GM23338 (cell line): ENCODE measurements at regions not wholly inside any gene's neighbourhood (a gene's known extent, or its start where the extent isn't known, plus 50 kb on each side); places are given as distances from the start of the nearest gene placed in this dataset.
"Not testable (repeated sequence)": the region's sequence is repeated elsewhere in the genome, so short reads cannot be mapped to it uniquely, and the experiment has no call there.

Experiments
- ATAC-seq: fragments of 200-7000 bp; cut with Tn5 transposase; 3 replicates; pipeline ENCODE4 v1.9.1; 2020
- DNase-seq: peaks from one replicate; pipeline ENCODE4 v3.0.0-alpha.2; 2015; ENCODE audit warnings: low spot score
- H2AFZ ChIP-seq: fragments of 200-600 bp; sonication (generic); 2 replicates; pipeline ENCODE4 v1.8.0; 2016; ENCODE audit warnings: antibody characterized with exemption, mild to moderate bottlenecking, moderate library complexity
- H3F3A ChIP-seq: fragments of 200-600 bp; sonication (generic); replicated peaks from 2 replicates; pipeline ENCODE4 v1.8.0; 2017; ENCODE audit warnings: antibody characterized with exemption, mixed run types, low read depth
- H3K27ac ChIP-seq: fragments of 200-600 bp; sonication (generic); 2 replicates; pipeline ENCODE4 v1.6.1; 2016; ENCODE audit warnings: low read depth
- H3K27me3 ChIP-seq: fragments of 200-600 bp; sonication (generic); 2 replicates; pipeline ENCODE4 v1.8.0; 2016; ENCODE audit warnings: mild to moderate bottlenecking, mixed run types, moderate library complexity; ENCODE audit not compliant: insufficient read depth
- H3K36me3 ChIP-seq: fragments of 200-600 bp; sonication (generic); 2 replicates; pipeline ENCODE4 v1.8.0; 2016; ENCODE audit warnings: mild to moderate bottlenecking; ENCODE audit not compliant: insufficient read depth
- H3K4me1 ChIP-seq: fragments of 200-600 bp; sonication (generic); 2 replicates; pipeline ENCODE4 v1.8.0; 2016; ENCODE audit warnings: mild to moderate bottlenecking, moderate library complexity; ENCODE audit not compliant: insufficient read depth
- H3K4me2 ChIP-seq: fragments of 200-600 bp; sonication (generic); 2 replicates; pipeline ENCODE4 v1.7.1; 2017; ENCODE audit warnings: mixed run types
- H3K4me3 ChIP-seq: fragments of 200-600 bp; sonication (generic); 2 replicates; pipeline ENCODE4 v1.6.1; 2016; ENCODE audit warnings: mixed run types
- H3K79me2 ChIP-seq: fragments of 200-600 bp; sonication (generic); replicated peaks from 2 replicates; pipeline ENCODE4 v1.8.0; 2017; ENCODE audit warnings: mild to moderate bottlenecking; ENCODE audit not compliant: insufficient read depth
- H3K9me2 ChIP-seq: fragments of 200-600 bp; sonication (generic); 2 replicates; pipeline ENCODE4 v1.8.0; 2017; ENCODE audit not compliant: insufficient read depth
- H4K20me1 ChIP-seq: fragments of 200-600 bp; sonication (generic); replicated peaks from 2 replicates; pipeline ENCODE4 v1.8.0; 2017; ENCODE audit warnings: mild to moderate bottlenecking; ENCODE audit not compliant: insufficient read depth
- H3K27ac Mint-ChIP-seq: 2 replicates; pipeline ENCODE4 v1.8.0; 2020; ENCODE audit warnings: inconsistent platforms, mild to moderate bottlenecking, moderate library complexity, mixed read lengths
- H3K27me3 Mint-ChIP-seq: 3 replicates; pipeline ENCODE4 v1.8.0; 2022; ENCODE audit warnings: low read depth, mild to moderate bottlenecking, moderate library complexity, mixed read lengths, inconsistent platforms; ENCODE audit not compliant: insufficient read depth, poor library complexity
- H3K36me3 Mint-ChIP-seq: 3 replicates; pipeline ENCODE4 v1.8.0; 2021; ENCODE audit warnings: low read depth, mild to moderate bottlenecking, inconsistent platforms, moderate library complexity, mixed read lengths
- H3K4me1 Mint-ChIP-seq: 3 replicates; pipeline ENCODE4 v1.8.0; 2020; ENCODE audit warnings: mild to moderate bottlenecking, inconsistent platforms, mixed read lengths
- H3K4me3 Mint-ChIP-seq: 3 replicates; pipeline ENCODE4 v1.8.0; 2021; ENCODE audit warnings: moderate library complexity, mild to moderate bottlenecking, inconsistent platforms, mixed read lengths
- H3K9me3 Mint-ChIP-seq: 3 replicates; pipeline ENCODE4 v1.8.0; 2020; ENCODE audit warnings: moderate library complexity, mild to moderate bottlenecking, inconsistent platforms, mixed read lengths
- CREB1 ChIP-seq: fragments of 250-450 bp; sonication (Bioruptor Pico); IDR thresholded peaks from 2 replicates; pipeline ENCODE4 v1.5.0; 2020; ENCODE audit warnings: low read depth, mild to moderate bottlenecking, moderate library complexity
- ETS1 ChIP-seq: IDR thresholded peaks from 2 replicates; pipeline ENCODE4 v1.6.1; 2016; ENCODE audit warnings: antibody characterized with exemption
- NANOG ChIP-seq: IDR thresholded peaks from 2 replicates; pipeline ENCODE4 v1.6.1; 2016; ENCODE audit warnings: antibody characterized with exemption, borderline replicate concordance
- POLR2AphosphoS5 ChIP-seq: IDR thresholded peaks from 2 replicates; pipeline ENCODE4 v1.6.1; 2016; ENCODE audit warnings: antibody characterized with exemption, low read depth
- STAT1 ChIP-seq: IDR thresholded peaks from one replicate; pipeline ENCODE4 v1.6.1; 2016; ENCODE audit warnings: antibody characterized with exemption; ENCODE audit not compliant: unreplicated experiment
- ZNF114 ChIP-seq: fragments of 250-450 bp; sonication (Bioruptor Pico); IDR thresholded peaks from 2 replicates; pipeline ENCODE4 v1.5.0; 2020; ENCODE audit warnings: mild to moderate bottlenecking, moderate library complexity
- TF ChIP-seq, protein P1 (sequence below): fragments of 250-450 bp; sonication (Bioruptor Pico); IDR thresholded peaks from 2 replicates; pipeline ENCODE4 v1.5.0; 2020; ENCODE audit warnings: mild to moderate bottlenecking, moderate library complexity
- TF ChIP-seq, protein P2 (sequence below): IDR thresholded peaks from one replicate; pipeline ENCODE4 v1.6.1; 2018; ENCODE audit warnings: antibody characterized with exemption; ENCODE audit not compliant: unreplicated experiment
- TF ChIP-seq, protein P3 (sequence below), 2 experiments: fragments of 200-600 bp in 1 of 2; sonication (generic) in 1 of 2; conservative IDR thresholded peaks; 2 replicates each; pipeline versions ENCODE4 v1.5.1 to v1.6.1; 2016 to 2017; ENCODE audit warnings: antibody characterized with exemption in 2 of 2, low read depth in 2 of 2, mild to moderate bottlenecking in 2 of 2, moderate library complexity in 1 of 2

DNA sequence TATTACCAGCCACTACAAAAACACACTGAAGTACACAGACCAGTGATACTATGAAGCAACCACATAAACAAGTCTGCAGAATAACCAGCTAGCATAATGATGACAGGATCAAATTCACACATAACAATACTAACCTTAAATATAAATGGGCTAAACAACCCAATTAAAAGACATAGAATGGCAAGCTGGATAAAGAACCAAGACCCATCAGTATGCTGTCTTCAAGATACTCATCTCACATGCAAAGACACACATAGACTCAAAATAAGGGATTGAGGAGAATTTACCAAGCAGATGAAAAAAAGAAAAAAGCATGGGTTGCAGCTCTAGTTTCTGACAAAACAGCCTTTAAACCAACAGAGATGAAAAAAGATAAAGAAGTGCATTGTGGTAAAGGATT is 184.4 kb upstream of the ADAMTS3 start:
- not testable (repeated sequence) for H3K4me1 Mint-ChIP-seq, H3K36me3 Mint-ChIP-seq, H3F3A ChIP-seq, H3K79me2 ChIP-seq, H3K4me1 ChIP-seq, H3K9me2 ChIP-seq, H3K27ac Mint-ChIP-seq, H3K27me3 ChIP-seq, H4K20me1 ChIP-seq, H3K36me3 ChIP-seq, H3K27me3 Mint-ChIP-seq, H3K4me3 ChIP-seq, H3K4me3 Mint-ChIP-seq, H2AFZ ChIP-seq, ATAC-seq, H3K27ac ChIP-seq, DNase-seq, H3K4me2 ChIP-seq
- peaks cover 40% of the 10 kb centered on the region for H3K9me3 Mint-ChIP-seq

DNA sequence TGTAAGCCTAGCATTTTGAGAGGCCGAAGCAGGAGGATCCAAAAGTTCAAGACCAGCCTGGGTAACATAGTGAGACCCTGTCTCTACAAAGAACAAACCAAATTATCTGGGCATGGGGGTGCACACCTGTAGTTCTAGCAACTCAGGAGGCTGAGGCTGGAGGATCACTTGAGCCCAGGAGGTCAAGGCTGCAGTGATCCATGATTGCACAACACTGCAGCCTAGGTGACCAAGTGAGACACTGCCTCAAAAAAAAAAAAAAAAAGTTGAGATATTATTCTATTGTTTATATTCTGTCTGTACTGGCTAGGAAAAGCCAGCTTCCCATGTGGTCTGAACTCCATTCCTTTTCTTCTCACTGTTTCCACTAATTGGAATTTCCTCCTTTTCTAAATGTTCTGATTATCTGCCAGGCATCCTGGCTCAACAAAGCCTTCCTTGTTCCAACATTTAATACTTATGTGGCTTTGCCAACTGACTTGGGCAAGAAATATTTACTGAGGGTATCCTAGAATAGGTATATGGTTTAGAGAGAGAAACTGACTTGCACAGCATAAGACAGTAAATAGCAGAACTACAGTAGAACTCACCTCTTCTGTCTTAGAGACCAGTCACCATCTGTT is 175.2 kb upstream of the ADAMTS3 start:
- Mint-ChIP-seq H3K9me3 (peaks cover 7% of the 10 kb centered on the region; the same call in 1 of the 3 replicates), H3K36me3 (no peaks in the 10 kb centered on the region), H3K4me1 (no peaks in the 10 kb centered on the region), H3K27ac (no peak overlapping the region), H3K27me3 (no peaks in the 10 kb centered on the region), H3K4me3 (no peak overlapping the region)
- H3K4me2 ChIP-seq: no peak overlapping the region
- DNase-seq (no peak), ATAC-seq (no peak)
- no peaks in the 10 kb centered on the region for H4K20me1 ChIP-seq
- H3K27ac ChIP-seq: no peak overlapping the region
- no peaks in the 10 kb centered on the region for H3F3A ChIP-seq
- no peak overlapping the region for H3K4me3 ChIP-seq
- H3K9me2 ChIP-seq: peaks cover 5% of the 10 kb centered on the region; the same call in 1 of the 2 replicates
- no peak overlapping the region for H2AFZ ChIP-seq
- no peaks in the 10 kb centered on the region for H3K27me3 ChIP-seq
- H3K36me3 ChIP-seq: no peaks in the 10 kb centered on the region; the same call in 1 of the 2 replicates
- no peaks in the 10 kb centered on the region for H3K79me2 ChIP-seq
- H3K4me1 ChIP-seq: no peaks in the 10 kb centered on the region
- no peak for TF ChIP-seq ETS1
- TF ChIP-seq ZNF114: no peak
- no peak for TF ChIP-seq CREB1 (CRISPR knock-in tag)
- TF ChIP-seq, protein P1, sequence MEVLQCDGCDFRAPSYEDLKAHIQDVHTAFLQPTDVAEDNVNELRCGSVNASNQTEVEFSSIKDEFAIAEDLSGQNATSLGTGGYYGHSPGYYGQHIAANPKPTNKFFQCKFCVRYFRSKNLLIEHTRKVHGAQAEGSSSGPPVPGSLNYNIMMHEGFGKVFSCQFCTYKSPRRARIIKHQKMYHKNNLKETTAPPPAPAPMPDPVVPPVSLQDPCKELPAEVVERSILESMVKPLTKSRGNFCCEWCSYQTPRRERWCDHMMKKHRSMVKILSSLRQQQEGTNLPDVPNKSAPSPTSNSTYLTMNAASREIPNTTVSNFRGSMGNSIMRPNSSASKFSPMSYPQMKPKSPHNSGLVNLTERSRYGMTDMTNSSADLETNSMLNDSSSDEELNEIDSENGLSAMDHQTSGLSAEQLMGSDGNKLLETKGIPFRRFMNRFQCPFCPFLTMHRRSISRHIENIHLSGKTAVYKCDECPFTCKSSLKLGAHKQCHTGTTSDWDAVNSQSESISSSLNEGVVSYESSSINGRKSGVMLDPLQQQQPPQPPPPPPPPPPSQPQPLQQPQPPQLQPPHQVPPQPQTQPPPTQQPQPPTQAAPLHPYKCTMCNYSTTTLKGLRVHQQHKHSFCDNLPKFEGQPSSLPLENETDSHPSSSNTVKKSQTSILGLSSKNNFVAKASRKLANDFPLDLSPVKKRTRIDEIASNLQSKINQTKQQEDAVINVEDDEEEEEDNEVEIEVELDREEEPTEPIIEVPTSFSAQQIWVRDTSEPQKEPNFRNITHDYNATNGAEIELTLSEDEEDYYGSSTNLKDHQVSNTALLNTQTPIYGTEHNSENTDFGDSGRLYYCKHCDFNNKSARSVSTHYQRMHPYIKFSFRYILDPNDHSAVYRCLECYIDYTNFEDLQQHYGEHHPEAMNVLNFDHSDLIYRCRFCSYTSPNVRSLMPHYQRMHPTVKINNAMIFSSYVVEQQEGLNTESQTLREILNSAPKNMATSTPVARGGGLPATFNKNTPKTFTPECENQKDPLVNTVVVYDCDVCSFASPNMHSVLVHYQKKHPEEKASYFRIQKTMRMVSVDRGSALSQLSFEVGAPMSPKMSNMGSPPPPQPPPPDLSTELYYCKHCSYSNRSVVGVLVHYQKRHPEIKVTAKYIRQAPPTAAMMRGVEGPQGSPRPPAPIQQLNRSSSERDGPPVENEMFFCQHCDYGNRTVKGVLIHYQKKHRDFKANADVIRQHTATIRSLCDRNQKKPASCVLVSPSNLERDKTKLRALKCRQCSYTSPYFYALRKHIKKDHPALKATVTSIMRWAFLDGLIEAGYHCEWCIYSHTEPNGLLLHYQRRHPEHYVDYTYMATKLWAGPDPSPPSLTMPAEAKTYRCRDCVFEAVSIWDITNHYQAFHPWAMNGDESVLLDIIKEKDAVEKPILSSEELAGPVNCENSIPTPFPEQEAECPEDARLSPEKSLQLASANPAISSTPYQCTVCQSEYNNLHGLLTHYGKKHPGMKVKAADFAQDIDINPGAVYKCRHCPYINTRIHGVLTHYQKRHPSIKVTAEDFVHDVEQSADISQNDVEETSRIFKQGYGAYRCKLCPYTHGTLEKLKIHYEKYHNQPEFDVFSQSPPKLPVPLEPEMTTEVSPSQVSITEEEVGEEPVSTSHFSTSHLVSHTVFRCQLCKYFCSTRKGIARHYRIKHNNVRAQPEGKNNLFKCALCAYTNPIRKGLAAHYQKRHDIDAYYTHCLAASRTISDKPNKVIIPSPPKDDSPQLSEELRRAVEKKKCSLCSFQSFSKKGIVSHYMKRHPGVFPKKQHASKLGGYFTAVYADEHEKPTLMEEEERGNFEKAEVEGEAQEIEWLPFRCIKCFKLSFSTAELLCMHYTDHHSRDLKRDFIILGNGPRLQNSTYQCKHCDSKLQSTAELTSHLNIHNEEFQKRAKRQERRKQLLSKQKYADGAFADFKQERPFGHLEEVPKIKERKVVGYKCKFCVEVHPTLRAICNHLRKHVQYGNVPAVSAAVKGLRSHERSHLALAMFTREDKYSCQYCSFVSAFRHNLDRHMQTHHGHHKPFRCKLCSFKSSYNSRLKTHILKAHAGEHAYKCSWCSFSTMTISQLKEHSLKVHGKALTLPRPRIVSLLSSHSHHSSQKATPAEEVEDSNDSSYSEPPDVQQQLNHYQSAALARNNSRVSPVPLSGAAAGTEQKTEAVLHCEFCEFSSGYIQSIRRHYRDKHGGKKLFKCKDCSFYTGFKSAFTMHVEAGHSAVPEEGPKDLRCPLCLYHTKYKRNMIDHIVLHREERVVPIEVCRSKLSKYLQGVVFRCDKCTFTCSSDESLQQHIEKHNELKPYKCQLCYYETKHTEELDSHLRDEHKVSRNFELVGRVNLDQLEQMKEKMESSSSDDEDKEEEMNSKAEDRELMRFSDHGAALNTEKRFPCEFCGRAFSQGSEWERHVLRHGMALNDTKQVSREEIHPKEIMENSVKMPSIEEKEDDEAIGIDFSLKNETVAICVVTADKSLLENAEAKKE (CRISPR knock-in tag): no peak
- no peak for TF ChIP-seq NANOG
- TF ChIP-seq, protein P2, sequence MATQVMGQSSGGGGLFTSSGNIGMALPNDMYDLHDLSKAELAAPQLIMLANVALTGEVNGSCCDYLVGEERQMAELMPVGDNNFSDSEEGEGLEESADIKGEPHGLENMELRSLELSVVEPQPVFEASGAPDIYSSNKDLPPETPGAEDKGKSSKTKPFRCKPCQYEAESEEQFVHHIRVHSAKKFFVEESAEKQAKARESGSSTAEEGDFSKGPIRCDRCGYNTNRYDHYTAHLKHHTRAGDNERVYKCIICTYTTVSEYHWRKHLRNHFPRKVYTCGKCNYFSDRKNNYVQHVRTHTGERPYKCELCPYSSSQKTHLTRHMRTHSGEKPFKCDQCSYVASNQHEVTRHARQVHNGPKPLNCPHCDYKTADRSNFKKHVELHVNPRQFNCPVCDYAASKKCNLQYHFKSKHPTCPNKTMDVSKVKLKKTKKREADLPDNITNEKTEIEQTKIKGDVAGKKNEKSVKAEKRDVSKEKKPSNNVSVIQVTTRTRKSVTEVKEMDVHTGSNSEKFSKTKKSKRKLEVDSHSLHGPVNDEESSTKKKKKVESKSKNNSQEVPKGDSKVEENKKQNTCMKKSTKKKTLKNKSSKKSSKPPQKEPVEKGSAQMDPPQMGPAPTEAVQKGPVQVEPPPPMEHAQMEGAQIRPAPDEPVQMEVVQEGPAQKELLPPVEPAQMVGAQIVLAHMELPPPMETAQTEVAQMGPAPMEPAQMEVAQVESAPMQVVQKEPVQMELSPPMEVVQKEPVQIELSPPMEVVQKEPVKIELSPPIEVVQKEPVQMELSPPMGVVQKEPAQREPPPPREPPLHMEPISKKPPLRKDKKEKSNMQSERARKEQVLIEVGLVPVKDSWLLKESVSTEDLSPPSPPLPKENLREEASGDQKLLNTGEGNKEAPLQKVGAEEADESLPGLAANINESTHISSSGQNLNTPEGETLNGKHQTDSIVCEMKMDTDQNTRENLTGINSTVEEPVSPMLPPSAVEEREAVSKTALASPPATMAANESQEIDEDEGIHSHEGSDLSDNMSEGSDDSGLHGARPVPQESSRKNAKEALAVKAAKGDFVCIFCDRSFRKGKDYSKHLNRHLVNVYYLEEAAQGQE: no peak
- TF ChIP-seq POLR2AphosphoS5: no peak
- TF ChIP-seq, protein P3, sequence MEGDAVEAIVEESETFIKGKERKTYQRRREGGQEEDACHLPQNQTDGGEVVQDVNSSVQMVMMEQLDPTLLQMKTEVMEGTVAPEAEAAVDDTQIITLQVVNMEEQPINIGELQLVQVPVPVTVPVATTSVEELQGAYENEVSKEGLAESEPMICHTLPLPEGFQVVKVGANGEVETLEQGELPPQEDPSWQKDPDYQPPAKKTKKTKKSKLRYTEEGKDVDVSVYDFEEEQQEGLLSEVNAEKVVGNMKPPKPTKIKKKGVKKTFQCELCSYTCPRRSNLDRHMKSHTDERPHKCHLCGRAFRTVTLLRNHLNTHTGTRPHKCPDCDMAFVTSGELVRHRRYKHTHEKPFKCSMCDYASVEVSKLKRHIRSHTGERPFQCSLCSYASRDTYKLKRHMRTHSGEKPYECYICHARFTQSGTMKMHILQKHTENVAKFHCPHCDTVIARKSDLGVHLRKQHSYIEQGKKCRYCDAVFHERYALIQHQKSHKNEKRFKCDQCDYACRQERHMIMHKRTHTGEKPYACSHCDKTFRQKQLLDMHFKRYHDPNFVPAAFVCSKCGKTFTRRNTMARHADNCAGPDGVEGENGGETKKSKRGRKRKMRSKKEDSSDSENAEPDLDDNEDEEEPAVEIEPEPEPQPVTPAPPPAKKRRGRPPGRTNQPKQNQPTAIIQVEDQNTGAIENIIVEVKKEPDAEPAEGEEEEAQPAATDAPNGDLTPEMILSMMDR (conservative IDR thresholded peaks at IDR 0.05; ENCODE audit: low read depth in 2 of 2): no peak
- no peak for TF ChIP-seq STAT1
